ENCODE measurements at regions not wholly inside any gene's neighbourhood (a gene's known extent, or its start where the extent isn't known, plus 50 kb on each side); places are given as distances from the start of the nearest gene placed in this dataset.

DNA sequence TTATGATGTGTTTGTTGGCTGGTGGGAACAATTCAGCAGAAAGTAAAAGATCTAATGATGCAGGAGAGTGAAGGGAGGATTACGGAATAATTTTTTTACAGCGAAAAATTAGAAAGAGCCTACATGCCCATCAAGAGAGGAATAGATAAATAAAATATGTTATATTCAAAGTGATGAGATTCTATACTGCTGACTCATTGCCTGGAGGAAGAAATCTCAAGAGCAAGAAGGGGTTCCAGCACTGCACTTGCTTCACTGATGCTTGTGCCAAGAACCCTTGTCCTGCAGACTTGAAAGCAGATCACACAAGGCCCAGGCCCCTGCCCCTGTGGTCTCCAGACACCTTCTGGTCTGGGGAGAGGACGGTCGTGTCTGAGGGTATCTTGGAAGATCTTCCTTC lies 295.1 kb upstream of the POU3F1 start (continued):
- TF ChIP-seq, protein P1, sequence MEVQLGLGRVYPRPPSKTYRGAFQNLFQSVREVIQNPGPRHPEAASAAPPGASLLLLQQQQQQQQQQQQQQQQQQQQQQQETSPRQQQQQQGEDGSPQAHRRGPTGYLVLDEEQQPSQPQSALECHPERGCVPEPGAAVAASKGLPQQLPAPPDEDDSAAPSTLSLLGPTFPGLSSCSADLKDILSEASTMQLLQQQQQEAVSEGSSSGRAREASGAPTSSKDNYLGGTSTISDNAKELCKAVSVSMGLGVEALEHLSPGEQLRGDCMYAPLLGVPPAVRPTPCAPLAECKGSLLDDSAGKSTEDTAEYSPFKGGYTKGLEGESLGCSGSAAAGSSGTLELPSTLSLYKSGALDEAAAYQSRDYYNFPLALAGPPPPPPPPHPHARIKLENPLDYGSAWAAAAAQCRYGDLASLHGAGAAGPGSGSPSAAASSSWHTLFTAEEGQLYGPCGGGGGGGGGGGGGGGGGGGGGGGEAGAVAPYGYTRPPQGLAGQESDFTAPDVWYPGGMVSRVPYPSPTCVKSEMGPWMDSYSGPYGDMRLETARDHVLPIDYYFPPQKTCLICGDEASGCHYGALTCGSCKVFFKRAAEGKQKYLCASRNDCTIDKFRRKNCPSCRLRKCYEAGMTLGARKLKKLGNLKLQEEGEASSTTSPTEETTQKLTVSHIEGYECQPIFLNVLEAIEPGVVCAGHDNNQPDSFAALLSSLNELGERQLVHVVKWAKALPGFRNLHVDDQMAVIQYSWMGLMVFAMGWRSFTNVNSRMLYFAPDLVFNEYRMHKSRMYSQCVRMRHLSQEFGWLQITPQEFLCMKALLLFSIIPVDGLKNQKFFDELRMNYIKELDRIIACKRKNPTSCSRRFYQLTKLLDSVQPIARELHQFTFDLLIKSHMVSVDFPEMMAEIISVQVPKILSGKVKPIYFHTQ (CRISPR knock-in tag; IDR thresholded peaks at IDR 0.05), result no peak
- TF ChIP-seq FOXJ3 (CRISPR knock-in tag; IDR thresholded peaks at IDR 0.05; ENCODE audit: borderline replicate concordance), result no peak
- TF ChIP-seq, protein P2, sequence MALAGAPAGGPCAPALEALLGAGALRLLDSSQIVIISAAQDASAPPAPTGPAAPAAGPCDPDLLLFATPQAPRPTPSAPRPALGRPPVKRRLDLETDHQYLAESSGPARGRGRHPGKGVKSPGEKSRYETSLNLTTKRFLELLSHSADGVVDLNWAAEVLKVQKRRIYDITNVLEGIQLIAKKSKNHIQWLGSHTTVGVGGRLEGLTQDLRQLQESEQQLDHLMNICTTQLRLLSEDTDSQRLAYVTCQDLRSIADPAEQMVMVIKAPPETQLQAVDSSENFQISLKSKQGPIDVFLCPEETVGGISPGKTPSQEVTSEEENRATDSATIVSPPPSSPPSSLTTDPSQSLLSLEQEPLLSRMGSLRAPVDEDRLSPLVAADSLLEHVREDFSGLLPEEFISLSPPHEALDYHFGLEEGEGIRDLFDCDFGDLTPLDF (CRISPR knock-in tag; IDR thresholded peaks at IDR 0.05), result no peak
- TF ChIP-seq, protein P3, sequence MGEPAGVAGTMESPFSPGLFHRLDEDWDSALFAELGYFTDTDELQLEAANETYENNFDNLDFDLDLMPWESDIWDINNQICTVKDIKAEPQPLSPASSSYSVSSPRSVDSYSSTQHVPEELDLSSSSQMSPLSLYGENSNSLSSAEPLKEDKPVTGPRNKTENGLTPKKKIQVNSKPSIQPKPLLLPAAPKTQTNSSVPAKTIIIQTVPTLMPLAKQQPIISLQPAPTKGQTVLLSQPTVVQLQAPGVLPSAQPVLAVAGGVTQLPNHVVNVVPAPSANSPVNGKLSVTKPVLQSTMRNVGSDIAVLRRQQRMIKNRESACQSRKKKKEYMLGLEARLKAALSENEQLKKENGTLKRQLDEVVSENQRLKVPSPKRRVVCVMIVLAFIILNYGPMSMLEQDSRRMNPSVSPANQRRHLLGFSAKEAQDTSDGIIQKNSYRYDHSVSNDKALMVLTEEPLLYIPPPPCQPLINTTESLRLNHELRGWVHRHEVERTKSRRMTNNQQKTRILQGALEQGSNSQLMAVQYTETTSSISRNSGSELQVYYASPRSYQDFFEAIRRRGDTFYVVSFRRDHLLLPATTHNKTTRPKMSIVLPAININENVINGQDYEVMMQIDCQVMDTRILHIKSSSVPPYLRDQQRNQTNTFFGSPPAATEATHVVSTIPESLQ (CRISPR knock-in tag; IDR thresholded peaks at IDR 0.05), result no peak

DNA sequence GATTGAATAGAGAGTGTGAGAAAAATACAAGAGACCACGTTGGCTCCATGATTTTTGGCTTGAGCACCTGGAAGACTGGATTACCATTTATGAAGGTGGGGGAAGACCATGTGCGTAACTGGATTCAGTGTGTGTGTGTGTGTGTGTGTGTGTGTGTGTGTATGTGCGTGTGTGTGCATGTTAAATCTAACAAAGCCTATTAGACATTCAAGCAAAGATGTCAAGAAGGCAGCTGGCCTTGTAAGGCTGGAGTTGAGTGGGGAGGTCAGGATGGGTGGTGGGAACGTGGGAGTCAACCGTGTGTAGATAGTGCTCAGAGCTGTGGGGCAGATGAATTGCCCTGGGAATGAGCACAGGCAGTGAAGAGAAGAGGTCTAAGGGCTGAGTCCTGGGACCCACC lies 293.8 kb upstream of the POU3F1 start:
- ATAC-seq, result no peak
- TF ChIP-seq, protein P4, sequence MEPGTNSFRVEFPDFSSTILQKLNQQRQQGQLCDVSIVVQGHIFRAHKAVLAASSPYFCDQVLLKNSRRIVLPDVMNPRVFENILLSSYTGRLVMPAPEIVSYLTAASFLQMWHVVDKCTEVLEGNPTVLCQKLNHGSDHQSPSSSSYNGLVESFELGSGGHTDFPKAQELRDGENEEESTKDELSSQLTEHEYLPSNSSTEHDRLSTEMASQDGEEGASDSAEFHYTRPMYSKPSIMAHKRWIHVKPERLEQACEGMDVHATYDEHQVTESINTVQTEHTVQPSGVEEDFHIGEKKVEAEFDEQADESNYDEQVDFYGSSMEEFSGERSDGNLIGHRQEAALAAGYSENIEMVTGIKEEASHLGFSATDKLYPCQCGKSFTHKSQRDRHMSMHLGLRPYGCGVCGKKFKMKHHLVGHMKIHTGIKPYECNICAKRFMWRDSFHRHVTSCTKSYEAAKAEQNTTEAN (CRISPR knock-in tag; IDR thresholded peaks at IDR 0.05), result no peak
- TF ChIP-seq, protein P5, sequence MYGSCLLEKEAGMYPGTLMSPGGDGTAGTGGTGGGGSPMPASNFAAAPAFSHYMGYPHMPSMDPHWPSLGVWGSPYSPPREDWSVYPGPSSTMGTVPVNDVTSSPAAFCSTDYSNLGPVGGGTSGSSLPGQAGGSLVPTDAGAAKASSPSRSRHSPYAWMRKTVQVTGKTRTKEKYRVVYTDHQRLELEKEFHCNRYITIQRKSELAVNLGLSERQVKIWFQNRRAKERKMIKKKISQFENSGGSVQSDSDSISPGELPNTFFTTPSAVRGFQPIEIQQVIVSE (CRISPR knock-in tag; IDR thresholded peaks at IDR 0.05; ENCODE audit: borderline replicate concordance), result no peak
- Mint-ChIP-seq H3K27ac (no peak overlapping the region), H3K4me1 (peaks cover 27% of the 10 kb centered on the region), H3K4me3 (no peak overlapping the region), H3K9me3 (no peaks in the 10 kb centered on the region), H3K27me3 (ENCODE audit: low read depth) (no peaks in the 10 kb centered on the region; the same call in 1 of the 2 replicates), H3K36me3 (no peaks in the 10 kb centered on the region)
- ChIA-PET POLR2A (no interaction called here), CTCF (no interaction called here)
- DNase-seq (ENCODE audit: low spot score), result no peak

DNA sequence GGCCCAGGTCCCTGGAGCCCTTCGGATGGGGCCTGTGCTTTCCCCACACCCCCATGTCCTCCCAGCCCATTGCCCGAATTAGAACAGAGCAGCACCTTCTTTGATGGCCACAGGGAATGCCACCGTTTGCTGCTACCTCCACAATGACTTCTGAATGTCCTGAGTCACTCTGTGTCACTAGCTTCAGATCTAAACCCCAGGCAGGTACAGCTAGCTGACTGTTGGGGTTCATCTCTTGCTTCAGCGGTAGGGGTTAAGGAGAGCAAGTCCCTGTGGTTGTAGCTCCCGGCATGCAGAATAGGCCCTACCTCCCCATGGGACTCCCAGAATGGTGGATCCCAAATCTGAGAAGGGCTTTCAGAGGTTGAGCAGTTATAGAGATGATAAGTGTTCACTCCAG lies 291.1 kb upstream of the POU3F1 start:
- ChIA-PET CTCF (interaction anchor here (0.8 to 2.1 kb wide), 4 partner anchors 66 to 266 kb away, joined by 3 to 8 read pairs (median 3); no protein-coding TSS in a partner anchor), POLR2A (no interaction called here)
- no peak for DNase-seq (ENCODE audit: low spot score)
- no peaks in the 10 kb centered on the region; the same call in 1 of the 2 replicates for H3K27me3 Mint-ChIP-seq (ENCODE audit: low read depth)
- H3K9me3 Mint-ChIP-seq, result peaks cover 10% of the 10 kb centered on the region; the same call in 1 of the 2 replicates
- H3K27ac Mint-ChIP-seq, result no peak overlapping the region
- H3K36me3 Mint-ChIP-seq, result no peaks in the 10 kb centered on the region
- H3K4me1 Mint-ChIP-seq, result peaks cover 16% of the 10 kb centered on the region
- ATAC-seq, result no peak
- H3K4me3 Mint-ChIP-seq, result no peak overlapping the region
- TF ChIP-seq ELF4 (CRISPR knock-in tag; IDR thresholded peaks at IDR 0.05; ENCODE audit: low read depth) (no peak), NFATC4 (CRISPR knock-in tag; IDR thresholded peaks at IDR 0.05) (no peak), GABPB1 (CRISPR knock-in tag; IDR thresholded peaks at IDR 0.05) (no peak), HMGA2 (CRISPR knock-in tag; IDR thresholded peaks at IDR 0.05) (no peak)
- TF ChIP-seq, protein P6, sequence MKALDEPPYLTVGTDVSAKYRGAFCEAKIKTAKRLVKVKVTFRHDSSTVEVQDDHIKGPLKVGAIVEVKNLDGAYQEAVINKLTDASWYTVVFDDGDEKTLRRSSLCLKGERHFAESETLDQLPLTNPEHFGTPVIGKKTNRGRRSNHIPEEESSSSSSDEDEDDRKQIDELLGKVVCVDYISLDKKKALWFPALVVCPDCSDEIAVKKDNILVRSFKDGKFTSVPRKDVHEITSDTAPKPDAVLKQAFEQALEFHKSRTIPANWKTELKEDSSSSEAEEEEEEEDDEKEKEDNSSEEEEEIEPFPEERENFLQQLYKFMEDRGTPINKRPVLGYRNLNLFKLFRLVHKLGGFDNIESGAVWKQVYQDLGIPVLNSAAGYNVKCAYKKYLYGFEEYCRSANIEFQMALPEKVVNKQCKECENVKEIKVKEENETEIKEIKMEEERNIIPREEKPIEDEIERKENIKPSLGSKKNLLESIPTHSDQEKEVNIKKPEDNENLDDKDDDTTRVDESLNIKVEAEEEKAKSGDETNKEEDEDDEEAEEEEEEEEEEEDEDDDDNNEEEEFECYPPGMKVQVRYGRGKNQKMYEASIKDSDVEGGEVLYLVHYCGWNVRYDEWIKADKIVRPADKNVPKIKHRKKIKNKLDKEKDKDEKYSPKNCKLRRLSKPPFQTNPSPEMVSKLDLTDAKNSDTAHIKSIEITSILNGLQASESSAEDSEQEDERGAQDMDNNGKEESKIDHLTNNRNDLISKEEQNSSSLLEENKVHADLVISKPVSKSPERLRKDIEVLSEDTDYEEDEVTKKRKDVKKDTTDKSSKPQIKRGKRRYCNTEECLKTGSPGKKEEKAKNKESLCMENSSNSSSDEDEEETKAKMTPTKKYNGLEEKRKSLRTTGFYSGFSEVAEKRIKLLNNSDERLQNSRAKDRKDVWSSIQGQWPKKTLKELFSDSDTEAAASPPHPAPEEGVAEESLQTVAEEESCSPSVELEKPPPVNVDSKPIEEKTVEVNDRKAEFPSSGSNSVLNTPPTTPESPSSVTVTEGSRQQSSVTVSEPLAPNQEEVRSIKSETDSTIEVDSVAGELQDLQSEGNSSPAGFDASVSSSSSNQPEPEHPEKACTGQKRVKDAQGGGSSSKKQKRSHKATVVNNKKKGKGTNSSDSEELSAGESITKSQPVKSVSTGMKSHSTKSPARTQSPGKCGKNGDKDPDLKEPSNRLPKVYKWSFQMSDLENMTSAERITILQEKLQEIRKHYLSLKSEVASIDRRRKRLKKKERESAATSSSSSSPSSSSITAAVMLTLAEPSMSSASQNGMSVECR (CRISPR knock-in tag; IDR thresholded peaks at IDR 0.05; ENCODE audit: borderline replicate concordance), result no peak
- TF ChIP-seq, protein P5 (CRISPR knock-in tag; IDR thresholded peaks at IDR 0.05; ENCODE audit: borderline replicate concordance), result no peak
- TF ChIP-seq, protein P7, sequence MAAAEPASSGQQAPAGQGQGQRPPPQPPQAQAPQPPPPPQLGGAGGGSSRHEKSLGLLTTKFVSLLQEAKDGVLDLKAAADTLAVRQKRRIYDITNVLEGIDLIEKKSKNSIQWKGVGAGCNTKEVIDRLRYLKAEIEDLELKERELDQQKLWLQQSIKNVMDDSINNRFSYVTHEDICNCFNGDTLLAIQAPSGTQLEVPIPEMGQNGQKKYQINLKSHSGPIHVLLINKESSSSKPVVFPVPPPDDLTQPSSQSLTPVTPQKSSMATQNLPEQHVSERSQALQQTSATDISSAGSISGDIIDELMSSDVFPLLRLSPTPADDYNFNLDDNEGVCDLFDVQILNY (CRISPR knock-in tag; IDR thresholded peaks at IDR 0.05), result no peak
- TF ChIP-seq, protein P8, sequence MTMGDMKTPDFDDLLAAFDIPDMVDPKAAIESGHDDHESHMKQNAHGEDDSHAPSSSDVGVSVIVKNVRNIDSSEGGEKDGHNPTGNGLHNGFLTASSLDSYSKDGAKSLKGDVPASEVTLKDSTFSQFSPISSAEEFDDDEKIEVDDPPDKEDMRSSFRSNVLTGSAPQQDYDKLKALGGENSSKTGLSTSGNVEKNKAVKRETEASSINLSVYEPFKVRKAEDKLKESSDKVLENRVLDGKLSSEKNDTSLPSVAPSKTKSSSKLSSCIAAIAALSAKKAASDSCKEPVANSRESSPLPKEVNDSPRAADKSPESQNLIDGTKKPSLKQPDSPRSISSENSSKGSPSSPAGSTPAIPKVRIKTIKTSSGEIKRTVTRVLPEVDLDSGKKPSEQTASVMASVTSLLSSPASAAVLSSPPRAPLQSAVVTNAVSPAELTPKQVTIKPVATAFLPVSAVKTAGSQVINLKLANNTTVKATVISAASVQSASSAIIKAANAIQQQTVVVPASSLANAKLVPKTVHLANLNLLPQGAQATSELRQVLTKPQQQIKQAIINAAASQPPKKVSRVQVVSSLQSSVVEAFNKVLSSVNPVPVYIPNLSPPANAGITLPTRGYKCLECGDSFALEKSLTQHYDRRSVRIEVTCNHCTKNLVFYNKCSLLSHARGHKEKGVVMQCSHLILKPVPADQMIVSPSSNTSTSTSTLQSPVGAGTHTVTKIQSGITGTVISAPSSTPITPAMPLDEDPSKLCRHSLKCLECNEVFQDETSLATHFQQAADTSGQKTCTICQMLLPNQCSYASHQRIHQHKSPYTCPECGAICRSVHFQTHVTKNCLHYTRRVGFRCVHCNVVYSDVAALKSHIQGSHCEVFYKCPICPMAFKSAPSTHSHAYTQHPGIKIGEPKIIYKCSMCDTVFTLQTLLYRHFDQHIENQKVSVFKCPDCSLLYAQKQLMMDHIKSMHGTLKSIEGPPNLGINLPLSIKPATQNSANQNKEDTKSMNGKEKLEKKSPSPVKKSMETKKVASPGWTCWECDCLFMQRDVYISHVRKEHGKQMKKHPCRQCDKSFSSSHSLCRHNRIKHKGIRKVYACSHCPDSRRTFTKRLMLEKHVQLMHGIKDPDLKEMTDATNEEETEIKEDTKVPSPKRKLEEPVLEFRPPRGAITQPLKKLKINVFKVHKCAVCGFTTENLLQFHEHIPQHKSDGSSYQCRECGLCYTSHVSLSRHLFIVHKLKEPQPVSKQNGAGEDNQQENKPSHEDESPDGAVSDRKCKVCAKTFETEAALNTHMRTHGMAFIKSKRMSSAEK (CRISPR knock-in tag; IDR thresholded peaks at IDR 0.05; ENCODE audit: borderline replicate concordance), result no peak

All from WTC11 (cell line).